Endodermal cell (in vitro differentiated cells): ENCODE measurements at regions not wholly inside any gene's neighbourhood (a gene's known extent, or its start where the extent isn't known, plus 50 kb on each side); places are given as distances from the start of the nearest gene placed in this dataset.

Source experiments
- DNase-seq: peaks from one replicate; pipeline ENCODE4 v3.0.0-alpha.2; 2017
- H3K27ac ChIP-seq: 2 replicates; pipeline ENCODE4 v1.5.1; 2013; ENCODE audit warnings: mild to moderate bottlenecking, low read depth, low read length, moderate library complexity
- H3K27me3 ChIP-seq: 2 replicates; pipeline ENCODE4 v1.6.1; 2013; ENCODE audit warnings: mild to moderate bottlenecking, low read length, moderate library complexity; ENCODE audit not compliant: insufficient read depth, control insufficient read depth, poor library complexity, severe bottlenecking
- H3K36me3 ChIP-seq: 2 replicates; pipeline ENCODE4 v1.7.0; 2013; ENCODE audit warnings: mild to moderate bottlenecking, low read length, moderate library complexity; ENCODE audit not compliant: control insufficient read depth, insufficient read depth
- H3K4me1 ChIP-seq: one replicate; pipeline ENCODE4 v1.7.0; 2013; ENCODE audit warnings: low read length; ENCODE audit not compliant: control insufficient read depth, insufficient read depth
- H3K4me3 ChIP-seq: 2 replicates; pipeline ENCODE4 v1.5.1; 2013; ENCODE audit warnings: mild to moderate bottlenecking, low read length, moderate library complexity
- H3K9ac ChIP-seq: 2 replicates; pipeline ENCODE4 v1.6.1; 2013; ENCODE audit warnings: mild to moderate bottlenecking, low read length, moderate library complexity; ENCODE audit not compliant: poor library complexity, severe bottlenecking; ENCODE audit errors: extremely low read depth
- H3K9me3 ChIP-seq: 2 replicates; pipeline ENCODE4 v1.6.1; 2013; ENCODE audit warnings: mild to moderate bottlenecking, low read length, moderate library complexity; ENCODE audit not compliant: control insufficient read depth
- H3K27ac Mint-ChIP-seq: 2 replicates; pipeline ENCODE4 v1.8.0; 2020; ENCODE audit warnings: mixed read lengths
- H3K27me3 Mint-ChIP-seq: 2 replicates; pipeline ENCODE4 v1.8.0; 2021; ENCODE audit warnings: mild to moderate bottlenecking, mixed read lengths; ENCODE audit not compliant: insufficient read depth
- H3K36me3 Mint-ChIP-seq: 2 replicates; pipeline ENCODE4 v1.8.0; 2020; ENCODE audit warnings: low read depth, mixed read lengths
- H3K4me1 Mint-ChIP-seq: 2 replicates; pipeline ENCODE4 v1.8.0; 2020; ENCODE audit warnings: mixed read lengths
- H3K4me3 Mint-ChIP-seq: 2 replicates; pipeline ENCODE4 v1.8.0; 2020; ENCODE audit warnings: mild to moderate bottlenecking, moderate library complexity, mixed read lengths
- H3K9me3 Mint-ChIP-seq: 2 replicates; pipeline ENCODE4 v1.8.0; 2020; ENCODE audit warnings: mild to moderate bottlenecking, mixed read lengths
- CTCF ChIP-seq: fragments of 200-600 bp; sonication (generic); conservative IDR thresholded peaks from 2 replicates; pipeline ENCODE4 v1.5.0; 2021; ENCODE audit warnings: antibody characterized with exemption, mild to moderate bottlenecking
- WGBS, 2 experiments: methylation state at CpG; one replicate each; pipeline versions ENCODE4 v1.1.5 to v1.1.7; 2013; ENCODE audit warnings: missing lambda C conversion rate in 2 of 2, mixed read lengths in 1 of 2; ENCODE audit not compliant: insufficient coverage in 1 of 2, insufficient read length in 1 of 2; 5-methylcytosine and 5-hydroxymethylcytosine counted together

GRCh38 chr5:81850501-81851357, 99.8 kb upstream of the SSBP2 start:
- Histone ChIP-seq H3K27ac (peak overlapping the region; percentile 98), H3K9me3 (no peaks in the 10 kb centered on the region), H3K4me1 (peaks cover 17% of the 10 kb centered on the region), H3K4me3 (peak overlapping the region; percentile 76), H3K9ac (peak overlapping the region; percentile 51), H3K36me3 (no peaks in the 10 kb centered on the region), H3K27me3 (no peaks in the 10 kb centered on the region)
- H3K9me3 Mint-ChIP-seq, result no peaks in the 10 kb centered on the region
- H3K4me1 Mint-ChIP-seq, result peaks cover 47% of the 10 kb centered on the region
- 67 to 71% methylated on average over 6 of the region's 6 CpGs for WGBS, 2 experiments
- DNase-seq, result no peak
- H3K36me3 Mint-ChIP-seq, result no peaks in the 10 kb centered on the region
- H3K27me3 Mint-ChIP-seq, result no peaks in the 10 kb centered on the region
- H3K4me3 Mint-ChIP-seq, result peak overlapping the region; percentile 64
- peak overlapping the region; percentile 98 for H3K27ac Mint-ChIP-seq
- TF ChIP-seq CTCF, result no peak

- Histone ChIP-seq H3K9me3 (no peaks in the 10 kb centered on the region), H3K9ac (no peak overlapping the region), H3K4me1 (peaks cover 17% of the 10 kb centered on the region), H3K27ac (peak overlapping the region; percentile 98), H3K27me3 (no peaks in the 10 kb centered on the region), H3K4me3 (no peak overlapping the region), H3K36me3 (no peaks in the 10 kb centered on the region)
- Mint-ChIP-seq H3K4me3 (no peak overlapping the region), H3K9me3 (no peaks in the 10 kb centered on the region), H3K27ac (peak overlapping the region; percentile 98), H3K4me1 (peaks cover 44% of the 10 kb centered on the region), H3K36me3 (no peaks in the 10 kb centered on the region), H3K27me3 (no peaks in the 10 kb centered on the region)
- DNase-seq, result no peak
- no peak for TF ChIP-seq CTCF
- 91 to 93% methylated on average over 3 to 4 of the region's 4 CpGs for WGBS, 2 experiments
Measured at GRCh38 chr5:81849770-81850367, 99.0 kb upstream of the SSBP2 start.

GRCh38 chr5:81848362-81848880, 97.5 kb upstream of the SSBP2 start:
- H3K27ac ChIP-seq, result no peak overlapping the region
- no peak overlapping the region for H3K27ac Mint-ChIP-seq
- H3K4me1 ChIP-seq, result peaks cover 17% of the 10 kb centered on the region

More at GRCh38 chr5:81848362-81848880, 97.5 kb upstream of the SSBP2 start:
- Mint-ChIP-seq H3K4me3 (no peak overlapping the region), H3K36me3 (no peaks in the 10 kb centered on the region), H3K9me3 (no peaks in the 10 kb centered on the region), H3K4me1 (peaks cover 35% of the 10 kb centered on the region), H3K27me3 (no peaks in the 10 kb centered on the region)
- H3K9ac ChIP-seq, result no peak overlapping the region
- no peaks in the 10 kb centered on the region for H3K36me3 ChIP-seq
- peak; percentile 58 for DNase-seq
- H3K27me3 ChIP-seq, result no peaks in the 10 kb centered on the region
- TF ChIP-seq CTCF, result no peak
- no peak overlapping the region for H3K4me3 ChIP-seq
- H3K9me3 ChIP-seq, result no peaks in the 10 kb centered on the region
- 75 to 83% methylated on average over 1 of the region's 1 CpG for WGBS, 2 experiments
